ENCODE measurements at regions not wholly inside any gene's neighbourhood (a gene's known extent, or its start where the extent isn't known, plus 50 kb on each side); places are given as distances from the start of the nearest gene placed in this dataset.

DNA sequence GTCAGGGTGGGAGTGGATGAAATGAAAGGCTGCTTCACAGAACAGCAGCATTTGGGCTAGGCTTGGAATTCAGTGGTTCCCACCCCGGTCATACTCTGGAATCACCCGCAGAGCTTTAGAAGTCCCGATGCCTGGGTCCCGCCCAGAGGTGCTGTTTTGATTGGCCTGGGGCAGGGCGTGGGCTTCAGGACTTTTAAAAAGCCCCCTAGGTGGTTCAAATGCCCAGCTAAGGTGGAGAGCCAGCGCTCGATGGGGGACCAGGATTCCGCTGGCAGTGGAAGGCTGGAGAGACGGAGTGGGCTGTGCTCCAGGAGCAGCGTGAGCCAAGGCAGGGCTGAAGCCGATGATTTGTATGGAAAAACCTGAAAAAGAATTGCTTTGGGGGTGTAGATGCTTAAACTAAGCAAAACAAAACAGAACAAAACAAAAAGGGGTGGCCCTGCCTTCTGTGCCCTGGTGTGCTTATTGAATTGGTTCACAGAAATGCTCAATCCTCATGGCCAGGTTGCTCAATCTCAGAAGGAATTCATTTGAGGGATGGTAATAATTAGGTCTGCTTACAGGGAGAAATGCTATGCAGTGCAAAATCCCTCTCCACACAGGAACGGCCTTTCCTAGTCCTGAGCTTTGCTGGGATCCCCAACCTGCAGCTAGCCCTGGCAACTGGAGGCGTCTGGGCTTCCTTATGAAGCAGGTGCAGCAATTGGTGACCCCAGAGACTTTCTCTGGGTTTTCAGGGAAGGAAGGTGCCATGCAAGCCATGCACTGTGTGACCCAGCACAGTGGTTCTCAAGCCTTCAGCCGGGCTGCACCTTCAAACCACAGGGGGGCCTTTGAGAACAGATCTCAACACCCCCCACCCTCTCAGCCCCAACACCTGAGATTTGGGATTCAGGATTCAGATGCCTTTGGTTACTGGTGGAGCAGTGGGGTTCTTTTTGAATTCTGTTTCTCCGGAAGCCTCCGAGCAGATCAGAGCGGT is 174.0 kb upstream of the ZNF618 start:
- TF ChIP-seq, protein P1, sequence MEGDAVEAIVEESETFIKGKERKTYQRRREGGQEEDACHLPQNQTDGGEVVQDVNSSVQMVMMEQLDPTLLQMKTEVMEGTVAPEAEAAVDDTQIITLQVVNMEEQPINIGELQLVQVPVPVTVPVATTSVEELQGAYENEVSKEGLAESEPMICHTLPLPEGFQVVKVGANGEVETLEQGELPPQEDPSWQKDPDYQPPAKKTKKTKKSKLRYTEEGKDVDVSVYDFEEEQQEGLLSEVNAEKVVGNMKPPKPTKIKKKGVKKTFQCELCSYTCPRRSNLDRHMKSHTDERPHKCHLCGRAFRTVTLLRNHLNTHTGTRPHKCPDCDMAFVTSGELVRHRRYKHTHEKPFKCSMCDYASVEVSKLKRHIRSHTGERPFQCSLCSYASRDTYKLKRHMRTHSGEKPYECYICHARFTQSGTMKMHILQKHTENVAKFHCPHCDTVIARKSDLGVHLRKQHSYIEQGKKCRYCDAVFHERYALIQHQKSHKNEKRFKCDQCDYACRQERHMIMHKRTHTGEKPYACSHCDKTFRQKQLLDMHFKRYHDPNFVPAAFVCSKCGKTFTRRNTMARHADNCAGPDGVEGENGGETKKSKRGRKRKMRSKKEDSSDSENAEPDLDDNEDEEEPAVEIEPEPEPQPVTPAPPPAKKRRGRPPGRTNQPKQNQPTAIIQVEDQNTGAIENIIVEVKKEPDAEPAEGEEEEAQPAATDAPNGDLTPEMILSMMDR (conservative IDR thresholded peaks at IDR 0.05; ENCODE audit: low read length): no peak
- H3K4me3 ChIP-seq (ENCODE audit: low read length): no peak overlapping the region; the same call in 1 of the 2 replicates
- peak; percentile 68 for DNase-seq (ENCODE audit: low read depth)

DNA sequence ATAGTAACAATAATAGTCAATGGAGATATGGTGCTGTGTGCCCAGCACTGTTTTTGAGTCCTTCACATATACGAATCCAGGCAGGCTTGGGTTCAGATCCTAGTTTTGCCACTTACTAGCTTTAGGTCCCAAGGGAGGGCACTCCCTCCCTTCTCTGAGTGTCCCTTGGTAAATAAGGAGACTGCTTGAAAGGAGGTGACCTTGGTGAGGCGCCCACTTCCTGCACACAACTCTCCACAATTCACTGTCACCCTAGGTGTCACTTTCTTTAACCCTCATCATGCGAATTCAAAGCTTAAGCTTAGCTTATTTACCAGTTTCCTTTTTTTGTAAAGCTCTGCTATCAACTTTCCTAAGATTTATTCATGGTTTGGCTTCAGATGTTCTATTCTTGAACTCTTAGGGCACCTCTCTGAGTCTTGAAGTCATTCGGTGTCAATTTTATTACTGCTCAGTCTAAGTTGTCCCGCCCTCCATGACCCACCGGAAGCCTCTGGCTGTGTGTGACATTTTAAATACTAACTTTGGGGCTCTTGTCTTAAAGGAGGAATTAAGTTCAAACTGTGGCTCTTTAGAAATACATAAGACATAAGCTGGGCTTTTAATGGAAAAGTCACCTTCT is 170.7 kb upstream of the ZNF618 start:
- no peak overlapping the region for H3K4me3 ChIP-seq (ENCODE audit: low read length)
- TF ChIP-seq, protein P1 (conservative IDR thresholded peaks at IDR 0.05; ENCODE audit: low read length): no peak
- no peak for DNase-seq (ENCODE audit: low read depth)

GRCh38 chr9:113705928-113706519 is 170.1 kb upstream of the ZNF618 start:
- no peak for DNase-seq (ENCODE audit: low read depth)
- TF ChIP-seq, protein P1 (conservative IDR thresholded peaks at IDR 0.05; ENCODE audit: low read length): no peak
- H3K4me3 ChIP-seq (ENCODE audit: low read length): no peak overlapping the region

DNA sequence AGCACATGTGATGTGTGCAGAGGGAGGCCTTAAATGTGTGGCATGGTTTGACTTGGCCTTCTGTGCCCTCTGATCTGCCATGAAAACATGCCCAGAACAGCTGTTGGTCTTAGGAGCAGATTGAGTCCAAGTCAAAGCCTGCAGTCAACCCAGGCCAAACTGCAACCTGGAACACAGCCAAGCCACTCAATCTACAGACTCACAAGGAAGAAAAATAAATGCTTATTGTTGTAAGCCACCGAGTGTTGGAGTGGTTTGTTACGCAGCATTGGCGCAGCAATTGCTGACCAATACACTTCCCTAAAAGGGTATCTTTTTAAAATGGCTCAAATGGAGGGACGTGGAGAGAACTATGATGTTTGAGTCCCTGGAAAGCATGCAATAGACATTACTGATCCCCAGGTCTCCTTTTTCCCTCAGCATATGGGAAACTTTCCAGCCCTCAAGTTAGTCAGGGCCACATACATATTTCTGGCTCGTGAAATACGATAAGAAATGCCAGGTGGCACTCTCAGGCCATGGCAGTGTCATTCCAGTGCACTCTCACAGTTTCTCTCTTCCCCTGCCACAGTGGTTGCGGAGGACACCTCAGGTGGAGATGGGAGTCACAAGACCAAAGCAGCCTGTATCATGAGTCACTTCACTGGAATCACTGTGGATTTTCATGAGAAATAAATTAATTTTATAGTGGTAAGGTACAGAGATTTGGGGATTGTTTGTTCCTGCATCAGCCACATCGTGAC is 168.0 kb upstream of the ZNF618 start:
- TF ChIP-seq, protein P1 (conservative IDR thresholded peaks at IDR 0.05; ENCODE audit: low read length): no peak
- H3K4me3 ChIP-seq (ENCODE audit: low read length): no peak overlapping the region
- no peak for DNase-seq (ENCODE audit: low read depth)

DNA sequence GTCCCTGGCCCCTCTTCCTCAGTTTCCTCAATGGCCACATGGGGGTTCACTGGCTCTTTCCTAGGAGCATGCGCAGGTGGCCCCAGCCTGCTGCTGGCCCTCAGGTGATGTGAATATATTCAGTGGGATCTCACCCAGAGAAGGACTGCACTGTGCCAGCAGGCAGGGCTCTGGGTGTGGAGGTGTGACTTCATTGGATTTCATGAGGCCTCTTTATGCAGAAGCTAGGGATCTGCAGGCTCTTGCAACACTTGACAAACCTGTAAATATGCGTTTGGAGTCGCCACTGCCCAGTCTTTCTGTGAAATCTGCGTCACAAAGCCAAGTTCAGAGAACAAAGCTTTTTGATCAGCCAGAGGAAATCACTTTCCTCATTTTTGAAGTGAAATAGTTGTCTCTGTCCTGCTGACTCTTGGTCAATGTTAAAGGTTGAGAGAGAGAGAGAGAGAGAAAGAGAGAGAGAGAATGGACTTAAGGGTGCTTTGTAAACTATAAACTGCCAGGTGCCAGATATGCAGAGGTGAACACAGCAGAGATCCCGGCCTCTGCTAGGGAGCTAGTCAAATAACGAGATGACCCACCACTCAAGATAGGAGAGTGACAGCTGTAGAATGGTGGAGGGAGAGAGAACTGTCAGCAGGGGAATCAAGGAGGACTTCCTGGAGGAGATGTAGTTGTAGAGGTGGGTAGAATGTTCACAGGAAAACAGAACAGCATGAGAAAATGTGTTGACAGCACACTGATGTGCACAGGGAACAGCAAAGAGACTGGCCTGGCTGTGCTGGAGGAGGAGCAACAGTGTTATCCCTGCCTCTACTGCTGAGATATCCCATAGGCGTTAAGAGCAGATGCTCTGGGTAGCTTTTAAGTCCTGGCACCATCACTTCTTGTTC is 167.0 kb upstream of the ZNF618 start:
- H3K4me3 ChIP-seq (ENCODE audit: low read length): no peak overlapping the region
- DNase-seq (ENCODE audit: low read depth): no peak
- TF ChIP-seq, protein P1 (conservative IDR thresholded peaks at IDR 0.05; ENCODE audit: low read length): no peak

- H3K4me3 ChIP-seq (ENCODE audit: low read length): no peak overlapping the region
- no peak for DNase-seq (ENCODE audit: low read depth)
- TF ChIP-seq, protein P1 (conservative IDR thresholded peaks at IDR 0.05; ENCODE audit: low read length): no peak
Measured at GRCh38 chr9:113709721-113710120, 166.4 kb upstream of the ZNF618 start.
